AG04449 (cell line): ENCODE measurements at regions not wholly inside any gene's neighbourhood (a gene's known extent, or its start where the extent isn't known, plus 50 kb on each side); places are given as distances from the start of the nearest gene placed in this dataset.

Experiments
- CTCF ChIA-PET: fragments of 350-600 bp; formaldehyde crosslinking; extraction: SDS; loops from one replicate; lab custom pipeline; 2021; ENCODE audit warnings: antibody characterized with exemption; lab: Yijun Ruan, JAX
- POLR2A ChIA-PET: fragments of 400-600, 350-600 bp; formaldehyde crosslinking; extraction: SDS; loops from one replicate; lab custom pipeline; 2020; ENCODE audit warnings: antibody characterized with exemption, inconsistent platforms; lab: Yijun Ruan, JAX
- DNase-seq: peaks from one replicate; pipeline ENCODE4 v3.0.0-alpha.2; 2010; ENCODE audit warnings: low read depth, low spot score
- H3K4me3 ChIP-seq: 2 replicates; pipeline ENCODE4 v1.5.1; 2011; ENCODE audit warnings: low read depth, mild to moderate bottlenecking, control low read depth, low read length
- TF ChIP-seq, protein P1 (sequence below): IDR thresholded peaks from one replicate; pipeline ENCODE4 v1.5.1; 2011; ENCODE audit warnings: mild to moderate bottlenecking, moderate library complexity, low read length, control low read depth, inconsistent platforms; ENCODE audit not compliant: insufficient read depth; ENCODE audit errors: missing control alignments

DNA sequence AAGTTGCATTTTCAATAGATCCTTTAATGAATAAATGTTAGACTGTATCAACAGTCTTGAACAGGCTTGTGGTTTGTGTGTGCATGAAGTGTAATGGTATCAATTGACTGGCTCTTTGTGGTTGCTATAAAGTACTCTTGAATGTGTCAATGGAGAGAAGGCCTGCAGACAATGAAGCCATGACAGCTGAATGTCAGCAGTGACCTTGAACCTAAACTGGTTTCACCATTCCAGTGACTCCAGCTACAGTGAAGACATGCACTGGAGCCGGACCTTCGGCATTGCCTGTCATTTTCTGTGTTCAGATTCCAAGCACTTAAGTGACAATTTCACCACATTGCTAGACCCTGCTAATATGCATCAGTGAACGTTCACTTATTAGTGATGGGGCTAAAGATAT lies 276.0 kb upstream of the TMEM161B start:
- H3K4me3 ChIP-seq = no peak overlapping the region
- TF ChIP-seq, protein P1, sequence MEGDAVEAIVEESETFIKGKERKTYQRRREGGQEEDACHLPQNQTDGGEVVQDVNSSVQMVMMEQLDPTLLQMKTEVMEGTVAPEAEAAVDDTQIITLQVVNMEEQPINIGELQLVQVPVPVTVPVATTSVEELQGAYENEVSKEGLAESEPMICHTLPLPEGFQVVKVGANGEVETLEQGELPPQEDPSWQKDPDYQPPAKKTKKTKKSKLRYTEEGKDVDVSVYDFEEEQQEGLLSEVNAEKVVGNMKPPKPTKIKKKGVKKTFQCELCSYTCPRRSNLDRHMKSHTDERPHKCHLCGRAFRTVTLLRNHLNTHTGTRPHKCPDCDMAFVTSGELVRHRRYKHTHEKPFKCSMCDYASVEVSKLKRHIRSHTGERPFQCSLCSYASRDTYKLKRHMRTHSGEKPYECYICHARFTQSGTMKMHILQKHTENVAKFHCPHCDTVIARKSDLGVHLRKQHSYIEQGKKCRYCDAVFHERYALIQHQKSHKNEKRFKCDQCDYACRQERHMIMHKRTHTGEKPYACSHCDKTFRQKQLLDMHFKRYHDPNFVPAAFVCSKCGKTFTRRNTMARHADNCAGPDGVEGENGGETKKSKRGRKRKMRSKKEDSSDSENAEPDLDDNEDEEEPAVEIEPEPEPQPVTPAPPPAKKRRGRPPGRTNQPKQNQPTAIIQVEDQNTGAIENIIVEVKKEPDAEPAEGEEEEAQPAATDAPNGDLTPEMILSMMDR = no peak
- CTCF ChIA-PET = no interaction called here
- no peak for DNase-seq
- POLR2A ChIA-PET = no interaction called here

DNA sequence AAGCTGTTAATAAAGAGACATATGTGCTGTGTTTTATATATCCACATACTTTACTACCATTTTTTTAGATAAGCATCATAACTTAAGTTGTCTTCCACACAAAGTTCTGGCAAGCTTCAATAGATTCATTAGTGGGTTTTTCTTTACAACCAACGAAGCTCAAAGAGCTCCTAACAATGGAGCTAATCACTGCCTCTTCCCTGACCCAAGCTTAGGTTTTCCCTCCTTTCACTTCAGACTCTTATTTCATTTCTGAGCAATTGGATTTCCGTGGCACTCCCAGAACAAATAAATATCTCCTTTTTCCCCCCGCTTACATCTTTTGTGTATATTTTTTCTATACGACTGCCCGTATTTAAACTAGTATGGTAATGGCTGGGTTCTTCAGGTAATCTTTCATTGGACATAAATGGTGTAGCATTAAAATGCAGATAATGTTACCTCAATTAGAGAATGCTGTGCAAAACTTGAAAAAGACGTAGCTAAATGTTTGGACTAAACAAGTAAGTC lies 275.5 kb upstream of the TMEM161B start:
- no peak for DNase-seq
- TF ChIP-seq, protein P1 = no peak
- no peak overlapping the region for H3K4me3 ChIP-seq
- POLR2A ChIA-PET = no interaction called here
- CTCF ChIA-PET = no interaction called here

DNA sequence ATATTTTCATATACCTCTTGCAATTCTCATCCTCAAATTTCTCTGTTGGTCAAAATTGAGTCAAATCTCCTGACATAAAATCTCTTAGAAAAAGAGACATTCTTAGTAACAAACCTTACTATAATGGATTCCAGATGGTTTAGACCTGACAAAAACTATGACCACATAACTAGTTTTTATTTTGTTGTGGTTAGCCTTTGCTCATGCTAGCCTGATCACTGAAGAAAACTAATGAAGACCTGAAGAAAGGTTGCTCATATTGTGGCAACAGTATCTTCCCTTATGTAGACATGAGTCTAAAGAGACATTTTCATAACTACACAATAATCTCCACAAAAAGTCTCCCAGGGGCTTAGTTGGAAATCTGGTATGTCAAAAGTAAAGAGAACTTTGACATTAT lies 274.1 kb upstream of the TMEM161B start:
- no peak overlapping the region for H3K4me3 ChIP-seq
- DNase-seq = no peak
- ChIA-PET CTCF (no interaction called here), POLR2A (no interaction called here)
- TF ChIP-seq, protein P1 = no peak

DNA sequence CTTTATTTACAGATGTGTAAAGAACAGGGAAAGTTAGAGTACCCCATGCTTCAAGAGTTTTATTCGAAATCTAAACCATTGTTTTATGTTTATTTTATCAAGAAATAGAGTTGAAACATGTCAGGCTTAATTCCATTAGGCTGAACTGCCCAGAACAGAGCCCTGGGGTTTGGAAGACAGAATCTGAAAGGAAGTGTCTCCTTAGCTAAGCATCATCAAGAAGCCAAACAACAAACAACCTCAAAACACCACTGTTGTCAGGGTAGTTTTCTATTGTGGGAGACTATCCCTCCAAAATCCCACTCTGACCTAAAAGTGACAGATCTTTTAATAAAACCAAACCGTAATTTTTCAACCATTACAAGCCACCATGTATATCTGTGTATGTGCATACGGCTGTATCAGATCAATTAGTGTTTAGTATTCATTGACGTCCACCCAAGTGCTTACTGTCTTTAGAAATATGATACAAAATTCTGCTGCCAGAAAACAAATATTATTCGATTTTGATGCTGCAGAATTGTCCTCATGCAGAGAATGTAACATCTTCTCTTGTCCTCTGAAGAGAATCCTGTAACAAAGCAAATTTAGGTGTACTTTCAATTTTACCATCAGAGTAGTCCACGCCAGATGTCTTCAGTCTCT lies 271.9 kb upstream of the TMEM161B start:
- DNase-seq = no peak
- TF ChIP-seq, protein P1 = no peak
- POLR2A ChIA-PET = no interaction called here
- no peak overlapping the region for H3K4me3 ChIP-seq
- CTCF ChIA-PET = no interaction called here

DNA sequence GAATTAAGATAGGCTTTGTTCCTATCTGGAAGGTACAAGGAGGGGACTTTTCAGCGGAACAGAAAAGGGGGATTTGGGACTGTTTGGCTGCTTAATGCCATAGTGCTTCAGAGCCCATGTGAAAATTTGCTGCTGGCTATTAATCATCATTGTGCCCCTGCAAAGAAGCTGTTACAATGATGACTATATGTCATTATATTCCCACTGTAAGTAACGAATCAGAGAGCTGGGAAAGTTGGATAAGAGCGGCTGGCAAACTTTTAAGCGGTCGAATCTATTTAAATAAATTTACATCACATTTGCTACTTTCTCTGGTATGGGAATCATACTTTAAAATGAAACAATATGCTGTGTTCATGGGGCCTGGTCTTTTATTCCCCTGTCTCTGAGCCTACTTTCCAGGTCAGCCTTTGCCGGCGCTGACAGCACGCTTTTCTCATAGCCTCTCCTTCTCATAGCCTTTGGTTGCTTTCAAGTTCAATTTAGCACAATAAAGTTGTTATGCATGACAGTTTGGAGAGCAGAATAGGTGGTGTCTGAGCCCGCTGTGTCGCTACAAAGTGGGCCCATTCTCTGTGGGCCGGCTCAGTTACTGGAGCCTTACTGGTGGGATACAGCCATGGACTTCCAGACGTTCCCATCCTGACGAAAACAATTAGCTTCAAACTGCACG lies 271.2 kb upstream of the TMEM161B start:
- TF ChIP-seq, protein P1 = no peak
- H3K4me3 ChIP-seq = no peak overlapping the region
- CTCF ChIA-PET = no interaction called here
- POLR2A ChIA-PET = no interaction called here
- DNase-seq = no peak

DNA sequence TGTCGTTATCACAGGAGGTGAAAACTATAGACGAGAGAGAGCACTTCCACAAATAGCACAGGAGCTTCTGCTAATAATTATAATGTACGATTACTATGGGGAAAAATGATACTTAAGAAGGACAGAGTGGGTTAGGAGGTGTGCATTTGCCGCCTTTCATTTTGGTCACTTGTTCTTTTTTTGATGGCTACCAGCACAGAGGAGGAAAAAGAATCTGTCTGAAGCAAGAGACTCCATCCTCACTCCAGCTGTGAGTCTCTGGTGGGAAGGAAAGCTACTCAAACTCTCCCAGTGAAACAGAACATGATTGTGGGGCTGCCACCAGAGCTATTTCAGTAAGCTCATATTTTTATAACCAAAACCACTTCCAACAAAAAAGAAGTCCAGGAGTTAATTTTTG lies 270.4 kb upstream of the TMEM161B start:
- CTCF ChIA-PET = no interaction called here
- POLR2A ChIA-PET = no interaction called here
- no peak for DNase-seq
- TF ChIP-seq, protein P1 = no peak
- no peak overlapping the region for H3K4me3 ChIP-seq
